ENCODE measurements at regions not wholly inside any gene's neighbourhood (a gene's known extent, or its start where the extent isn't known, plus 50 kb on each side); places are given as distances from the start of the nearest gene placed in this dataset.

DNA sequence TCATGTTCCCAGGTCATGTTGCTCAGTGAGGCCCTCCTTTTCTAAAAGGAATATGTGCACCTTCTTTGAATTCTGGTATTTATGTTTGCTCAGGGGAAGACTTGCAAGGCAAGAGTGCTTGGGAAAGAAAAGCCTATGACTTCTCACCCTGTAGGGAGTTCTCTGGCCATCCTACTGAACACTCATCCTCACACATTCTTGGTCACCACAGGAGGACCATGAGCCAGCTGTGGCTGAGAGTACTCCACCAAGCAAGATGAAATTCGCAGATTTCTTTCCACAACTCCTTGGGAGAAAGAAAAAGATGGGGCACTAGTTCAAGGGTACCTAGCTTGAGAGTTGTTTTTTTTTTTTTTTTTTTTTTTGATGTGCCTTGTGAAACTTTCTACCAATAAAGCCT, 179.6 kb downstream of the FZD1 start:
- Mint-ChIP-seq H3K27me3 (ENCODE audit: low read depth) (peaks cover 6% of the 10 kb centered on the region), H3K4me1 (no peaks in the 10 kb centered on the region), H3K36me3 (peaks cover 27% of the 10 kb centered on the region), H3K9me3 (peaks cover 56% of the 10 kb centered on the region), H3K27ac (no peak overlapping the region), H3K4me3 (no peak overlapping the region)
- POLR2A ChIA-PET, result no interaction called here
- DNase-seq (ENCODE audit: low spot score), result no peak
- CTCF ChIA-PET, result no interaction called here
- no peak for ATAC-seq
- TF ChIP-seq, protein P1, sequence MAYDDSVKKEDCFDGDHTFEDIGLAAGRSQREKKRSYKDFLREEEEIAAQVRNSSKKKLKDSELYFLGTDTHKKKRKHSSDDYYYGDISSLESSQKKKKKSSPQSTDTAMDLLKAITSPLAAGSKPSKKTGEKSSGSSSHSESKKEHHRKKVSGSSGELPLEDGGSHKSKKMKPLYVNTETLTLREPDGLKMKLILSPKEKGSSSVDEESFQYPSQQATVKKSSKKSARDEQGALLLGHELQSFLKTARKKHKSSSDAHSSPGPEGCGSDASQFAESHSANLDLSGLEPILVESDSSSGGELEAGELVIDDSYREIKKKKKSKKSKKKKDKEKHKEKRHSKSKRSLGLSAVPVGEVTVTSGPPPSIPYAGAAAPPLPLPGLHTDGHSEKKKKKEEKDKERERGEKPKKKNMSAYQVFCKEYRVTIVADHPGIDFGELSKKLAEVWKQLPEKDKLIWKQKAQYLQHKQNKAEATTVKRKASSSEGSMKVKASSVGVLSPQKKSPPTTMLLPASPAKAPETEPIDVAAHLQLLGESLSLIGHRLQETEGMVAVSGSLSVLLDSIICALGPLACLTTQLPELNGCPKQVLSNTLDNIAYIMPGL (CRISPR knock-in tag; IDR thresholded peaks at IDR 0.05), result no peak

DNA sequence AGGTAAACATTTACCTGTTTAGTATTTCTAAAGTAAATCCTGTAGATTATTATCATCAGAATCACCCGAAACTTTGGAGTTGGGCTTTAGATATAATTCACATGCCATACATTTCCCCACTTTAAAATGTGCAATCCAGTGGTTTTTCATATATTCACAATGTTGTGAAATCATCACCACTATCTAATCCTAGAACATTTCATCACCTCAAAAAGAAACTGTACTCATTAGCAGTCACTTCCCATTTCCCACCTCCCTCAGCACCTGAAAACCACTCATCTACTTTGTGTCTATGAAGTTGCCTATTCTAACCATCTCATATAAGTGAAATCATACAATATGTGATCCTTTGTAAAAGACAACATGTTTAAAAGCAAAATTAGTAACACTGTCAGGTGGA, 182.6 kb downstream of the FZD1 start:
- ATAC-seq (no peak), DNase-seq (ENCODE audit: low spot score) (no peak)
- Mint-ChIP-seq H3K27me3 (ENCODE audit: low read depth) (peaks cover 6% of the 10 kb centered on the region; the same call in 1 of the 2 replicates), H3K36me3 (peaks cover 14% of the 10 kb centered on the region), H3K4me1 (no peaks in the 10 kb centered on the region), H3K9me3 (peaks cover 40% of the 10 kb centered on the region), H3K4me3 (no peak overlapping the region), H3K27ac (no peak overlapping the region)
- TF ChIP-seq, protein P2, sequence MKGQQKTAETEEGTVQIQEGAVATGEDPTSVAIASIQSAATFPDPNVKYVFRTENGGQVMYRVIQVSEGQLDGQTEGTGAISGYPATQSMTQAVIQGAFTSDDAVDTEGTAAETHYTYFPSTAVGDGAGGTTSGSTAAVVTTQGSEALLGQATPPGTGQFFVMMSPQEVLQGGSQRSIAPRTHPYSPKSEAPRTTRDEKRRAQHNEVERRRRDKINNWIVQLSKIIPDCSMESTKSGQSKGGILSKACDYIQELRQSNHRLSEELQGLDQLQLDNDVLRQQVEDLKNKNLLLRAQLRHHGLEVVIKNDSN (CRISPR knock-in tag; IDR thresholded peaks at IDR 0.05), result no peak
- ChIA-PET CTCF (no interaction called here), POLR2A (no interaction called here)

DNA sequence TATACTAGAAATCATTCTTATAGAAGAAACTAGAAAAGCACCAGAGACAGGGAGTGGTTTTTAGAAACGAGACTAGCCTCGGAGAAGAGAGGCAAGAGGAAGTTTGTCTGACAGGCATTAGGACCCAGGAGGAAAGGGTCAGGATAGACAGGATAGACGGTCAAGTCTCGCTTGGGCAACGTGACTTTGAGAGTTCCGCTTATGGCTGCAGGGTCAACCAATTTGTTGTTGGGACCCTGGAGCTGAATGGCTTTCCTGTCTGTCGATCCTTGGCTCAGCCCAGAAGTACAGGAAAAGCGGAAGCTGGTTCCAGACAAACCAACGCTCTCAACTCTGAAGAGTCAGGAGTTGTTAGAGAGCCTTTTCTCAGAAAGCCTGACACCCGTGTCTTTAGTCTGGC, 191.2 kb downstream of the FZD1 start:
- 0 out of 2 replicates have a peak, but pooled peaks cover 3% of the 10 kb centered on the region for H3K4me1 Mint-ChIP-seq
- peaks cover 18% of the 10 kb centered on the region for H3K36me3 Mint-ChIP-seq
- CTCF ChIA-PET, result no interaction called here
- peaks cover 36% of the 10 kb centered on the region for H3K9me3 Mint-ChIP-seq
- TF ChIP-seq GABPB1 (CRISPR knock-in tag; IDR thresholded peaks at IDR 0.05) (no peak), RORB (CRISPR knock-in tag; IDR thresholded peaks at IDR 0.05) (no peak), CREM (CRISPR knock-in tag; IDR thresholded peaks at IDR 0.05) (no peak), ZNF671 (CRISPR knock-in tag; IDR thresholded peaks at IDR 0.05) (no peak), OVOL2 (CRISPR knock-in tag; IDR thresholded peaks at IDR 0.05; ENCODE audit: borderline replicate concordance) (no peak), ZNF416 (CRISPR knock-in tag; IDR thresholded peaks at IDR 0.05) (no peak), ELF4 (CRISPR knock-in tag; IDR thresholded peaks at IDR 0.05; ENCODE audit: low read depth) (no peak), ZNF219 (CRISPR knock-in tag; IDR thresholded peaks at IDR 0.05; ENCODE audit: borderline replicate concordance) (no peak)
- TF ChIP-seq, protein P3, sequence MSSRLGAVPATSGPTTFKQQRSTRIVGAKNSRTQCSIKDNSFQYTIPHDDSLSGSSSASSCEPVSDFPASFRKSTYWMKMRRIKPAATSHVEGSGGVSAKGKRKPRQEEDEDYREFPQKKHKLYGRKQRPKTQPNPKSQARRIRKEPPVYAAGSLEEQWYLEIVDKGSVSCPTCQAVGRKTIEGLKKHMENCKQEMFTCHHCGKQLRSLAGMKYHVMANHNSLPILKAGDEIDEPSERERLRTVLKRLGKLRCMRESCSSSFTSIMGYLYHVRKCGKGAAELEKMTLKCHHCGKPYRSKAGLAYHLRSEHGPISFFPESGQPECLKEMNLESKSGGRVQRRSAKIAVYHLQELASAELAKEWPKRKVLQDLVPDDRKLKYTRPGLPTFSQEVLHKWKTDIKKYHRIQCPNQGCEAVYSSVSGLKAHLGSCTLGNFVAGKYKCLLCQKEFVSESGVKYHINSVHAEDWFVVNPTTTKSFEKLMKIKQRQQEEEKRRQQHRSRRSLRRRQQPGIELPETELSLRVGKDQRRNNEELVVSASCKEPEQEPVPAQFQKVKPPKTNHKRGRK (CRISPR knock-in tag; IDR thresholded peaks at IDR 0.05; ENCODE audit: borderline replicate concordance), result no peak
- TF ChIP-seq, protein P4, sequence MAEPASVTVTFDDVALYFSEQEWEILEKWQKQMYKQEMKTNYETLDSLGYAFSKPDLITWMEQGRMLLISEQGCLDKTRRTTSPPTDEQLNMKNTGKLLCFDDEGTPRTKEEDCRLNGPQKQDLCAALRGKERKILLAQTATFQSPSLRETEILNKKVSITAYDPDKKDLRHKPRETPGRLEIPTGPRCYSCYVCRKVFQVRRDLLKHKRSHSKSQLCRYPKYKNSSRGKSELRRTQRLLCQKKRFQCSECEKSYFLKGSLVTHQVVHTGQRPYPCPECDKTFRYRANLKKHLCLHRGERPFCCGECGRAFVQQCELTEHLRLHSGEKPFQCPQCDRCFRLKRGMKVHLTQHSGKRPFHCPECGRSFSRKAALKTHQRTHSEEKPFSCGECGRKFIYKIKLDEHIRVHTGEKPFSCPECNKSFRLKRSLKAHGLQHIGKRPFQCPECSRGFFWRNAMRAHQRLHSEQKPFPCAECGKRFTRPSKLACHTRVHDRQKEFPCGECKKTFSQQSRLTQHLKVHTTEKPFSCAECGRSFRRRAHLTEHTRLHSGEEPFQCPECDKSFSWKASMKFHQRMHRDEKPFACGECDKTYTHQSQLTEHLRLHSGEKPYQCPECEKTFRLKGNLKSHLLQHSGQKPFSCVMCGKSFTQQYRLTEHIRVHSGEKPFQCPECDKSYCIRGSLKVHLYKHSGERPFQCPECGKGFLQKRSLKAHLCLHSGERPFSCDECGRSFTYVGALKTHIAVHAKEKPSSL (CRISPR knock-in tag; conservative IDR thresholded peaks at IDR 0.05), result no peak
- TF ChIP-seq, protein P5, sequence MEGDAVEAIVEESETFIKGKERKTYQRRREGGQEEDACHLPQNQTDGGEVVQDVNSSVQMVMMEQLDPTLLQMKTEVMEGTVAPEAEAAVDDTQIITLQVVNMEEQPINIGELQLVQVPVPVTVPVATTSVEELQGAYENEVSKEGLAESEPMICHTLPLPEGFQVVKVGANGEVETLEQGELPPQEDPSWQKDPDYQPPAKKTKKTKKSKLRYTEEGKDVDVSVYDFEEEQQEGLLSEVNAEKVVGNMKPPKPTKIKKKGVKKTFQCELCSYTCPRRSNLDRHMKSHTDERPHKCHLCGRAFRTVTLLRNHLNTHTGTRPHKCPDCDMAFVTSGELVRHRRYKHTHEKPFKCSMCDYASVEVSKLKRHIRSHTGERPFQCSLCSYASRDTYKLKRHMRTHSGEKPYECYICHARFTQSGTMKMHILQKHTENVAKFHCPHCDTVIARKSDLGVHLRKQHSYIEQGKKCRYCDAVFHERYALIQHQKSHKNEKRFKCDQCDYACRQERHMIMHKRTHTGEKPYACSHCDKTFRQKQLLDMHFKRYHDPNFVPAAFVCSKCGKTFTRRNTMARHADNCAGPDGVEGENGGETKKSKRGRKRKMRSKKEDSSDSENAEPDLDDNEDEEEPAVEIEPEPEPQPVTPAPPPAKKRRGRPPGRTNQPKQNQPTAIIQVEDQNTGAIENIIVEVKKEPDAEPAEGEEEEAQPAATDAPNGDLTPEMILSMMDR (IDR thresholded peaks at IDR 0.05), result no peak
- TF ChIP-seq, protein P6, sequence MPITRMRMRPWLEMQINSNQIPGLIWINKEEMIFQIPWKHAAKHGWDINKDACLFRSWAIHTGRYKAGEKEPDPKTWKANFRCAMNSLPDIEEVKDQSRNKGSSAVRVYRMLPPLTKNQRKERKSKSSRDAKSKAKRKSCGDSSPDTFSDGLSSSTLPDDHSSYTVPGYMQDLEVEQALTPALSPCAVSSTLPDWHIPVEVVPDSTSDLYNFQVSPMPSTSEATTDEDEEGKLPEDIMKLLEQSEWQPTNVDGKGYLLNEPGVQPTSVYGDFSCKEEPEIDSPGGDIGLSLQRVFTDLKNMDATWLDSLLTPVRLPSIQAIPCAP (CRISPR knock-in tag; IDR thresholded peaks at IDR 0.05), result no peak
- TF ChIP-seq, protein P7, sequence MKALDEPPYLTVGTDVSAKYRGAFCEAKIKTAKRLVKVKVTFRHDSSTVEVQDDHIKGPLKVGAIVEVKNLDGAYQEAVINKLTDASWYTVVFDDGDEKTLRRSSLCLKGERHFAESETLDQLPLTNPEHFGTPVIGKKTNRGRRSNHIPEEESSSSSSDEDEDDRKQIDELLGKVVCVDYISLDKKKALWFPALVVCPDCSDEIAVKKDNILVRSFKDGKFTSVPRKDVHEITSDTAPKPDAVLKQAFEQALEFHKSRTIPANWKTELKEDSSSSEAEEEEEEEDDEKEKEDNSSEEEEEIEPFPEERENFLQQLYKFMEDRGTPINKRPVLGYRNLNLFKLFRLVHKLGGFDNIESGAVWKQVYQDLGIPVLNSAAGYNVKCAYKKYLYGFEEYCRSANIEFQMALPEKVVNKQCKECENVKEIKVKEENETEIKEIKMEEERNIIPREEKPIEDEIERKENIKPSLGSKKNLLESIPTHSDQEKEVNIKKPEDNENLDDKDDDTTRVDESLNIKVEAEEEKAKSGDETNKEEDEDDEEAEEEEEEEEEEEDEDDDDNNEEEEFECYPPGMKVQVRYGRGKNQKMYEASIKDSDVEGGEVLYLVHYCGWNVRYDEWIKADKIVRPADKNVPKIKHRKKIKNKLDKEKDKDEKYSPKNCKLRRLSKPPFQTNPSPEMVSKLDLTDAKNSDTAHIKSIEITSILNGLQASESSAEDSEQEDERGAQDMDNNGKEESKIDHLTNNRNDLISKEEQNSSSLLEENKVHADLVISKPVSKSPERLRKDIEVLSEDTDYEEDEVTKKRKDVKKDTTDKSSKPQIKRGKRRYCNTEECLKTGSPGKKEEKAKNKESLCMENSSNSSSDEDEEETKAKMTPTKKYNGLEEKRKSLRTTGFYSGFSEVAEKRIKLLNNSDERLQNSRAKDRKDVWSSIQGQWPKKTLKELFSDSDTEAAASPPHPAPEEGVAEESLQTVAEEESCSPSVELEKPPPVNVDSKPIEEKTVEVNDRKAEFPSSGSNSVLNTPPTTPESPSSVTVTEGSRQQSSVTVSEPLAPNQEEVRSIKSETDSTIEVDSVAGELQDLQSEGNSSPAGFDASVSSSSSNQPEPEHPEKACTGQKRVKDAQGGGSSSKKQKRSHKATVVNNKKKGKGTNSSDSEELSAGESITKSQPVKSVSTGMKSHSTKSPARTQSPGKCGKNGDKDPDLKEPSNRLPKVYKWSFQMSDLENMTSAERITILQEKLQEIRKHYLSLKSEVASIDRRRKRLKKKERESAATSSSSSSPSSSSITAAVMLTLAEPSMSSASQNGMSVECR (CRISPR knock-in tag; IDR thresholded peaks at IDR 0.05; ENCODE audit: borderline replicate concordance), result no peak
- H3K4me3 Mint-ChIP-seq, result no peak overlapping the region
- POLR2A ChIA-PET, result no interaction called here
- H3K27ac Mint-ChIP-seq, result no peak overlapping the region
- ATAC-seq (no peak), DNase-seq (ENCODE audit: low spot score) (no peak)
- H3K27me3 Mint-ChIP-seq (ENCODE audit: low read depth), result peaks cover 2% of the 10 kb centered on the region; the same call in 1 of the 2 replicates
